Fibroblast of villous mesenchyme (primary cell): ENCODE measurements at regions not wholly inside any gene's neighbourhood (a gene's known extent, or its start where the extent isn't known, plus 50 kb on each side); places are given as distances from the start of the nearest gene placed in this dataset.

Experiments used
- DNase-seq: peaks from one replicate; pipeline ENCODE4 v3.0.0-alpha.2; 2010; ENCODE audit warnings: low read depth
- H3K4me3 ChIP-seq: 2 replicates; pipeline ENCODE4 v1.5.1; 2011; ENCODE audit warnings: low read depth, mild to moderate bottlenecking, low read length
- CTCF ChIP-seq: IDR thresholded peaks from 2 replicates; pipeline ENCODE4 v1.5.1; 2012; ENCODE audit warnings: low read depth, mild to moderate bottlenecking, low read length; ENCODE audit not compliant: insufficient read depth

DNA sequence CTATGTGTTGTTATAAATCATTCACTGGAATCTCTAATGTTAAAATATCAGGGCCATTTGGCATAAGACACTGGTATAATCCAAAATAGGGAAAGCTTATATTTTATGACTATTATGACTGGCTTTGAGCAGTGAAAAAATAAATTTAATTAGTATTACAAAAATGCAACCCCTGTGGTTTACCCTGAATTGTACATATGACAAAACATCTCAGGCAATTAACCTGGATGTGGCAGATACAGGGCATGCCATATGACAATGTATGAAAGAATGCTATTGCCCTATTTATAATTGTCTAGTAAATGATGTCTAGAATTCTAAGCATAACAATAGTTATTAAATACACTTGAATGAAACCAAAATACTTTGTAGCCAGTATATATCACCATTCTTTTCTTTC lies 532.5 kb upstream of the ADGRL4 start:
- no peak for DNase-seq
- no peak for TF ChIP-seq CTCF
- no peak overlapping the region for H3K4me3 ChIP-seq

DNA sequence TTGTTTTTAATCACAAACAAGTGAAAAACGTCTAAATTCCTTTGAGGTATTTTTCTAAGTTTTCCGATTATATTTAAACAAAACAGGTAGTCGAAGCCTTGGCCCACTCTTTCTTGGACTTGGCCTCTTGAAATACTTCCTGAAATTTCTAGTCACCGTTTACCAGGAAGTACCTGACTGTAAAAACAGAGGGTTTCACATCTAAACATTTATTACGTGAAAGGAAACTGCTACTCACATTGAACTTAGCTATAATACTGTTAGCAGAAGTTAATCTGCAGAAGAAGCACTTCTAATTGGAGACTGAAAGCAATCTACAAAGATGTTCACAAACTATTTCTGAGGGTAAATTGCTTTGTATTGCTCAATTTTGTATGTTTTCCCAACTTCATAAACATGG lies 526.0 kb upstream of the ADGRL4 start:
- H3K4me3 ChIP-seq, result no peak overlapping the region
- DNase-seq, result no peak
- TF ChIP-seq CTCF, result no peak

DNA sequence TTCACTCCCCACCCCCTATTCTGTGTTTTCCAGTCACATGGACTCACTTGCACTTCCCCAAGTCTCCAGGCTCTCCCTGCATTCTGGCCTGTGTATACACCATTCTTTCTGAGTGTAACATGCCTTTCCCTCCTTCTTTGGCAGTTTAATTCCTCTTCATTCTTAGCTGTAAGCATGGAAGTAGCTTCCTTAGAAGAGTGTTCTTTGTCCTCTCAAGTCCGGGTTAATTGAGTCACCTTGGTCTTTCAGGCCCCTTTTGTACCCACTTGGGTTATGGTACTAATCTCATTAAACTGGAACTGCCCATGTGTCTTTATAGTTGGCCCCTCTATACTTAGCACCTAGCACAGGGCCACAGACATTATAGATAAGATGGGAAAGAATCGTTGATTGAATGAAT lies 525.3 kb upstream of the ADGRL4 start:
- DNase-seq, result no peak
- TF ChIP-seq CTCF, result no peak
- H3K4me3 ChIP-seq, result no peak overlapping the region

DNA sequence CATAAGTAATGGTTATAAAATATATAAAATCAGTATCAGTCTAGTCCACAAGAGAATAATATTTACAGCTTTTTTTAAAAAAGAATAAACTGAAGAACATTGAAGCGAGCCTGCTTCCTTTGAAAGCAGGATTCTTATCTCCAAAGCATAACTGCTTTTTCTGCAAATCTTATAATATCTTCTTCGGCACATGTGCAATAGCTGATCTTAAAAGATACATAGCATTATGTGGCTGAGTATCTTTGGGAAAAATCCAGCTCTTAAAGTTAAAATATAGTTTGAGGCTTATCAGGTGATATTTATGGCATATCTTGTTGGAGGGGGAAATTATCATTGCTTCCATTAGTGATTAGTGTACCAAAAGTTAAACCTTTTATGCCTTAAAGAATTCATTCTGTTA lies 523.9 kb upstream of the ADGRL4 start:
- DNase-seq, result no peak
- no peak for TF ChIP-seq CTCF

DNA sequence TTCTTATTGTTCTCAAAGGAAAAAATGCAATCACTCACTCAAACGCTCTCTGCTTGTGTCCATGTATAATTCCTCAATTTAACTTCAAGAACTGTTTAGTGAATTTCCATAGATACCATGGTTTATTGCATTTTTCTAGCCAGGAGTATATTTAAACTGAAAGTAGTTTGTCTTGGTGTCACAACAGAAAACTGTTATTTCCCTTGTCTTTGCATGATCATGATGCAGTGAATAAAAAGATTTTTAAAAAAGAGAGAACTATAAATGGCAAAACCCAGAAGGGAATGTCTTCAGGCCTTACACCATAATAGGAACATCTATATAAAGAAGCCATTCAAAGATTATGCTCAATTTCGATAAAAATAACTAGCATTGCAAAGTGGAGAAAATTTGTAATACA lies 523.5 kb upstream of the ADGRL4 start:
- DNase-seq, result no peak
- no peak for TF ChIP-seq CTCF
- H3K4me3 ChIP-seq, result no peak overlapping the region

More for the DNA sequence above, 523.9 kb upstream of the ADGRL4 start:
- H3K4me3 ChIP-seq, result no peak overlapping the region

DNA sequence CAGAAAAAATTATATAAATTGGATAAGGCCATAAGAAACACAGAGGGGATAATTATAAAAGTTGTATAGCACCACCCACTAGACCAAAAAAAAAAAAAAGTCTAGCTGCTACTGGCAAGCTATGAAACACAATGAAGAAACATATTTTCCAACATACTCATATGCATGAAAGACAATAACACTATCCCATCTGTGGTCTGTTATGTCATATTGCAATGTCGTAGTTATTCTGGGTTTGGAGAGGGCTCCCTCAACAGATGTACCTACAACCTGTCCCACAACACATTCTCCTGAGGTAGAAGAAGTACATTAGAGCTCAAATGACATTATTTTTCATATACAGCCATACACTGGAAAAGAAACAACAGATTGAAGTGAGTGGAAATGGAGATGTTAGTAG lies 517.6 kb upstream of the ADGRL4 start:
- H3K4me3 ChIP-seq, result no peak overlapping the region
- no peak for DNase-seq
- no peak for TF ChIP-seq CTCF

DNA sequence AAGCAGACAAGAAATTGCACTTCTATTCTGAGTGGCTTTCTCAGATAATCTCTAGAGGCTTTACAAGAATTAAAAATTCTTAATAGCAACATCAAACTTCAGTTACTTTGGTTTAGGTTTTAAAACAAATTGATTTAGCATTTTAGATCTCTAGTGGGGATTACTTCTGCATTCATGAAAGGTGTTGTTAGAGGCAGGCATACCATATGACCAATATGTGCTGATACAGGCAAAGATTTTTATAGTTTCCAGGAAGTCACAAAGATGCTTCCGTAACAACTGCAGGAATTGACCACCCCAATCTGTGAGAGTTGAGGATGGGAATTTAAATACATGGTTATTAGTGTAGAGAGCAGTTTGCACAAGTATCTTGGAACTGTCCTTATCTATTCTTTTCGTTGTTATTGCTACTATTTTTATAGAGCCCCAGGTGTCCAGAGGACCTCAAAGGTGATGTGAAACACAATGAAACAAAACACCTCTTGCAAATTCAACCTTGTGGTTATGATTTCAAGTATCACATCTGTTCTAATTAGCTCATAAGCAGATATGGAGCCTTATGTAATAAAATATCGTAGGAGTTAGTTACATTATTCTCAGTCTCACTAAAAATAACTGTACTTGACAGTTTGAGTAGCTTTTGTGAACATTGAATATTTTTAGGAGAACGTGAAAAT lies 512.7 kb upstream of the ADGRL4 start:
- H3K4me3 ChIP-seq, result no peak overlapping the region
- DNase-seq, result no peak
- no peak for TF ChIP-seq CTCF
